ENCODE measurements at regions not wholly inside any gene's neighbourhood (a gene's known extent, or its start where the extent isn't known, plus 50 kb on each side); places are given as distances from the start of the nearest gene placed in this dataset.
A peak's percentile ranks its signal among the peaks of the same experiment; 100 is the strongest.

DNA sequence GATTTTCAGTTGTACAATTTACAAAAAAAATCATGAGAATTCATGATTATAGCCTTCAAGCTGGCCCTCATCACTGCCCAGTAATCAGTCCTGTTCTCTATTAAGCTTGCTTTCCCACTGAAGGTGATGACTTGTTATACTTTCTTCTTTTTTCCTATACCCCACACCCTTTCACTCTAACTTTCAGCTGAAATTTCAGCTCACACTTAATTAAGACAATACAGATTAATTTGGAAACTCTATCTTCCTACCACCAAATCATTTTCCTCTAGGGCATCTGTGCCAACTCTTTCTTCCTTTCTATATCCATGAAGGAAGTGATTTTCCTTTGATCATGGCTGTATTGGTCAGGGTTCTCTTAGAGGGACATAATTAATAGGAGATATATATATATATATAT lies 449.9 kb downstream of the CD109 start:
- DNase-seq: no peak

DNA sequence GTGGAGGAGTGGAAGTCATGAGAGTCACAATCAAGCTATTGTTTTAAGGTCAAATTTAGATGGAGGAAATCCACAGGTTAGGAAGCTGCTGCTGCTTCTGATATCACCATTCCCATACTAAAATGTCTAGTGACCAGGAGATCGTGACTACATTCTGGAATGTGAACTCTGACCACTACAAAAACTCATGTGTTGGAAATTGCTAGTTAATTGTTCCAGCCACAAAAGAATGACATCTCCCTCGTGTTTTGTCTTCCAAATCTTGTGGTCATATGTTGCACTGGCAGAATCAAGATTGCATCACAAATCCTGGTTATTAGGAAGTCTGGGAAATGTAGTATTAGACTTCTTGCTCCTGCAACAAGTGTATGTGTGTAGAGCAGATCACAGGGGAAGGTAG lies 441.9 kb downstream of the CD109 start:
- no peak for DNase-seq

DNA sequence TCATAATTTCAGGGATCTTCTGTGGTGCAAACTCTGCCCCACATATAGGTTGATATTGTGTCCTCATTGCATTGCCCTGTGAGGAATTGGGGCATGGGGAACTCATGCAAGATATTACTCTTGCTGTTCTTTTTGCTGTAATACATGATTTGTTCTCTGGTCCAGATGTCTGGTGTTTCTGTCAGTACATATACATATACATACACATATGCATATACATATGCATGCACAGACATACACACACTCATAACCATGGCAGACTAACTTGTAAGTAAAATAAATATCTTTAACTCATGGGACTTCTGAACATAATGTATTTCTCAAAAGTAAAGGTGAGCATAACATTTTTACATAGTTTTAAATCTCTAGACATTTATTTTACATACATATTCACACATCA lies 438.3 kb downstream of the CD109 start:
- DNase-seq: no peak

GRCh38 chr6:74133073-74133472 lies 437.1 kb downstream of the CD109 start:
- no peak for DNase-seq

- no peak for DNase-seq
Measured at GRCh38 chr6:74130641-74131040, 434.6 kb downstream of the CD109 start.

GRCh38 chr6:74128536-74128935 lies 432.5 kb downstream of the CD109 start:
- DNase-seq: no peak

GRCh38 chr6:74117113-74117512 lies 421.1 kb downstream of the CD109 start:
- no peak for DNase-seq

- no peak for DNase-seq
Measured at GRCh38 chr6:74115674-74116073, 419.7 kb downstream of the CD109 start.

DNA sequence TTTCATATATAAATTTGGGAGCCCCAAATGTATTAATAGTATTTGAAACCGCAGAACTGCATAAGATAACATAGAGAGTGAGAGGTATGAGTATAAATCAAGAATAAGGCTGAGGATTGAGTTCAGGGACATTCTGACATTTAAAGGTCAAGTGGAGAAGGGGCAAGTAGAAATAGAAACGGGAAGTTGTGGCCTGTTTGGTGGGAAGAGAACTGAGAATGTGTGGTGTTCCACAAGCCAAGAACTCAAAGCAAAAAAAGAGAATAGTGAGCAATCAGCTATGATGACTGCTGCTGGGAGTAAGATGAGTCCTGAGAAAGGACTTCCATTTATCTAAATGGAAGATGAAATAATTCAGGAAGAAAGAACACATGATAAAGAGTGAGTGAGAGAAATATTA lies 418.4 kb downstream of the CD109 start:
- DNase-seq: no peak

GRCh38 chr6:74113901-74114300 lies 417.9 kb downstream of the CD109 start:
- no peak for DNase-seq

DNA sequence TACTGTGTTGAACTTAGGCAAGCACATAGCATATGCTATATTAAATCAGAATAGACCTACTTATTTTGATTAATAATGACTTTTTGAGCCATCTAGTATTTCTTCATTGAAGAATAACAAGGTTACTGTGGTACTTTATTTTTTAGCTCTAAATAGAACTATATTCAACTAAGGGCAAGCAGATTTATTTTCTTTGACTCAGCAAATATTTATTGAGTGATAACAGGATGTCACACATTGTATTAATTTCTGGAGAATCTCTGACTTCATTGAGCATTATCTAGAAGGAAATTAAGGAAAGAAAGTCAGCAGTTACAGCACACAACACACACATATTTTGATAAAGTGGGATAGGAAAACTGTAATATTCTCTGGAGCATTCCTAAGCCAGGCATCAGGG lies 407.4 kb downstream of the CD109 start:
- no peak for DNase-seq

GRCh38 chr6:74100719-74101287 lies 404.8 kb downstream of the CD109 start:
- no peak for DNase-seq

DNA sequence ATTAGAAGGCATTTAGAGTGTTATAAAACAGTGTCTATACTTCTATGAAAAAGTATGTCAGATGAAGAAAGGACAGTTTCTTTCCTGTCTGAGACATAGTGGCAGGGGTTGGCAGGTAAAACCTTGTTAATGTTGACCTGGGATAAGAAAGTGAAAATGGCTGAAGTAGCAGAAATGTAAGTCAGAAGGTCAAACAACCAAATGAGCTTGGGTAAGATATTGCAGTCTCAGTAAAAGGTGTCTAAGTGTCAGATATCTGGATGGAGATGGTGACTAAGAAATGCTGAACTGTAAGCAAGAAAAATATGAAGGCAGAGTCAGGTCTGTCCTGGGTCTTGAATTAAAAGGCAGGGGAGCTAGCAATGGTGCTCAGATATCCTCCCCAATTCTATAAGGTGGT lies 400.3 kb downstream of the CD109 start:
- DNase-seq: no peak

DNA sequence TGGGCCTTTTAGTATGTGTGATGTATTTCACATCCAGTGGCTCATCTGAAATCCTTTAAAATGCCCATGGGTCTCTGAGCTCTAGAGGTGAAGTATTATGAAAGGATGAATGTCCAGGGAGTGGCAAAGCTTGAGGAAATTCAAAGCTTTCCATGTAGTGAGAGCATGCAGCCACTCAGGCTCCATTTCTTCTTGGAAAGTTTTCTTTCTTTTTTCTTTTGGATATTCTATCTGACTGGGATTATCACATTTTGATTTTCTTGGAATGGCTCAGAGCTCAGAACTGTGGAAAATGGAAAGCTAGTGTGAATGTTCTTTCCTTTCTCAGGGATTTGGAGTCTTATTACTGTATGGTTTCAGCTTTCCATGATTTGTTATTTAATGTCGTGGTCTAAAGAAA lies 397.4 kb downstream of the CD109 start:
- no peak for DNase-seq

DNA sequence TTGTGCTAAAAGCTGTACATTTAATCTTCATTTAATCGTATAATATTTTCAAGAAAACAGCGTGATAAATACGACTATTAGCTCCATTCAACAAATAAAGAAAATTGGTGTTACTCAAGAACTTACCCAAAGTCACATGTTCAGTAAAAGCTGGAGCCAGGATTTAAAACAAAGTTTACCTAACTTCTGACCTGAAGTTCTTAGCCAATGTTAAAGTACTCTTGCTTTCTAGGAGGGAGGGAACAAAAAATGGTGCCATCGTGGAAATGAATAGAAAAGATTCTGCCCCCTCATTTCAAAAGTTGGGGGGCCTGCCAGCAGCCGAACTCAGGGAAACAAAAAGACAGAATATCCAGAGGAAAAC lies 395.8 kb downstream of the CD109 start:
- DNase-seq: no peak

DNA sequence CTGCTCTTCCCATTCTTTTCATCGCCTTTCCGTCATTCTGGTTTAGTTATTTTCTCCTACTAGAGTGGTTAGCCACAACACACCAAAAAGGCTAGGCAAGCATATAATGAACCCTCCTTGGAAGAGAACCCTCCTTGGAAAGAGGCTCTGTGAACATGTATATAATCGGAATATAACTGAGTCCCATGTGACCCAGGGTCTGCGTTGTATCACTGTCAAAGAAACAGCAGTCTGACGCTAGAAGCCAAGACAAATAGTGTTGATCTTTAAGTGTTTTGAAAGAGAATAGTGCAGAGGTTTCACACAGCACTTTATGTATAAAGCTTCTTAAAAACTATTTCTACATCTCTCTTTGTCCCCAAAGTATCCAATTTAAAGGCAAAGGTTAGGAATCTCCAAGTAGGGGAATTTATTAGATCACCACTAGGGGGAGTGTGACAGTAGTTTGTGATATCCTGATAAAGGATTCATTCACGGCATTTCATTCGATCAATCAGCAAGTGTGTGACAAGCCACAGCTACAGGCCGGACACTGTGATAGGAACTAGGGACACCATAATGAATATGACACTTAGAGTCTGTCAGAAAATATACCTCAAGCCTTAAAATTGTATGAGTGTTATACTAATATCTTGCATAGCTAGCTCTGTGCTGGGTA lies 395.3 kb downstream of the CD109 start:
- peak; percentile 23 for DNase-seq

GRCh38 chr6:74087899-74088298 lies 391.9 kb downstream of the CD109 start:
- no peak for DNase-seq

- no peak for DNase-seq
Measured at GRCh38 chr6:74075896-74076295, 379.9 kb downstream of the CD109 start.

- DNase-seq: no peak
Measured at GRCh38 chr6:74075323-74075722, 379.3 kb downstream of the CD109 start.

- DNase-seq: no peak
Measured at GRCh38 chr6:74074645-74075044, 378.6 kb downstream of the CD109 start.

DNA sequence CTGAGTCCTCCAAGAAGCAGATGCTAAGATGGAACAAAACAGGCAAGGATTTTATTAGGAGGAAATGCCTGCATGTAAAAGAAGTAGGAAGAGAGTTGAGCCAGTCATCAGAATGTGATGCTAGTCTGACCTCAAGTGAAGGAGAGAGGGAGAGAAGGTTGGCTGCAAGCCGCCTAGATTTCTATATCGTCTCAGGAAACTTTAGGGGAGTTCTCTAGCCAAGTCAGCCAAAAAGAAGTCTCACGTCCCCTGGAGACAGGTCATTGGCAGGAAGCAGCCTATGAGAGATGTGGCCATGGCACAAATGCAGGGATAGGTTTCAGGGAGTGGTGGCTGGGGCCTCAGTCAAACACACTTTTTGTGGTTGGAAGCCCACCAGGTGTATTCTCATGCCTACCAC lies 378.0 kb downstream of the CD109 start:
- DNase-seq: no peak

GRCh38 chr6:74073429-74073828 lies 377.4 kb downstream of the CD109 start:
- no peak for DNase-seq

DNA sequence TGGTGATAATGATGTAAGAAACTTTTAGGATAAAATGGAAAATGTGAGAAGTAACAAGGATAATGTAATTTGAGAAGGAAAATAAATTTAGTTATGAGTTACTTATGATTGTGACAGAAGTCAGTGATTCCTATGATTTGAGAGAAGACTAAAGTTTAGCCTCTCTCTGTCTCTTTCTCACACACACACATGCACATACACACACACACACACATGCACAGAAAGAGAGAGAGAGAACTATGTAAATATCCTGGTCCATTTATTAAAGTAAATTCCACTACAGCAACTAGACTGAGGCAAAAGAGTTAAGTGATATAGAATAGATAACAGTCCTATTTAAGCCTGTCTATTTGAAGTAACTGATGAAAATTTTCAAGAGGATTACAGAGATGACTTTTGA lies 375.2 kb downstream of the CD109 start:
- no peak for DNase-seq

DNA sequence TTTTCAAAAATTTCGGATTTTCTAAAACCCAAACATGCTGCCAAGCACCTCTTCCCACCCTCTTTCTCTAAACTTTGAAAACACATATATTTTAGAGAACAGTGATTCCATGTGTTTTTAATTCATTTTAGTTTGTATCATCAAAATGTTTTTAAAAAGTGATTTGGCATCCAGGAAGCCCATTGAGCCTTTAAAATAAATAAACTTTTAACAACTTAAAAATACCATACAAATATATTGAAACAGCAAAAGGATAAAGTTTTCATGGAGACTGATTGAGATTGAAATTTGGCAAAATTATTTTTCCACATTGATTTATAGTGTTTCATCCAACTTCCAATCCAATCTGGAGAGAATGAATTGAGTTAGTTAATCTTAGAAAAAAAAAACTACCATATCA lies 374.7 kb downstream of the CD109 start:
- no peak for DNase-seq

DNA sequence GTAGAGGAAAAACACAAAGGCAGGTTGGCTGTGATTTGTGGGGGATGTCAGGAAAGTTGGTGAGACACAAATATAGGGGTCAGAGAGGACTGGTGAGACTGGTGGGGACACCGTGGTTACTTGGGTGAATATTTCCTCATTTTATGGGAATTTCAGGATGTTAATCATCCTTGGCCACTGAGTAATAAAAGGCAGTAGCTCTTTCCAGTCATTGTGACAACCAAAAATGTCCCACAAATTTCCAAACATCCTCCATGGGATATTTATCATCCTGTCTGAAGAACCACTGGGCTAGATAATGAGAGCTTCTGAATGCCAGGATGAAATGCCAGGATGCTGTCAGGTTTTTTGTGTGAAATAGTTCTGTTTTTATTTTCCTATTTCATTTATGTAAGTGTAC lies 374.1 kb downstream of the CD109 start:
- no peak for DNase-seq

Data from NCI-H748 treated with DMSO at 0.1 percent for 48 hours (cell line).